HG02981 (cell line): ENCODE measurements at regions not wholly inside any gene's neighbourhood (a gene's known extent, or its start where the extent isn't known, plus 50 kb on each side); places are given as distances from the start of the nearest gene placed in this dataset.
"Not testable (repeated sequence)": the region's sequence is repeated elsewhere in the genome, so short reads cannot be mapped to it uniquely, and the experiment has no call there.

Experiments used
- ATAC-seq: cut with Tn5 transposase; IDR thresholded peaks from one replicate; pipeline ENCODE4 v1.9.1; 2021; ENCODE audit warnings: mild to moderate bottlenecking, moderate library complexity; ENCODE audit not compliant: unreplicated experiment

DNA sequence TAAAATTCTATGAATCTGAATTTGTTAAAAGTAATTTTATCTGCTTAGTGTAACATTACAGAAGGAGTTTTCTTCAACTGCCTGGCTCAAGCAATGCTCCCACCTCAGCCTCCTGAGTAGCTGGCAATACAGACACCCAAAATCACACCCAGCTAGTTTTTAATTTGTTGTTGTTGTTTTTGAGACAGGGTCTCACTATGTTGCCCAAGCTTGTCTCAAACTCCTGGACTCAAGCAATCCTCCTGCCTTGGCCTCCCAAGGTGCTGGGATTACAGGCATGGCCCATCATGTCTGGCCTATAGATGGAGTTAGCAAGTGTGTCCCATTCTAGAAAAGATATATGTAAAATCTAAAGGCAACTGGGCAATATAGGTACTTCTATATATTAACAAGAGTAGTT is 1580.4 kb upstream of the PRR20A start:
- no peak for ATAC-seq

DNA sequence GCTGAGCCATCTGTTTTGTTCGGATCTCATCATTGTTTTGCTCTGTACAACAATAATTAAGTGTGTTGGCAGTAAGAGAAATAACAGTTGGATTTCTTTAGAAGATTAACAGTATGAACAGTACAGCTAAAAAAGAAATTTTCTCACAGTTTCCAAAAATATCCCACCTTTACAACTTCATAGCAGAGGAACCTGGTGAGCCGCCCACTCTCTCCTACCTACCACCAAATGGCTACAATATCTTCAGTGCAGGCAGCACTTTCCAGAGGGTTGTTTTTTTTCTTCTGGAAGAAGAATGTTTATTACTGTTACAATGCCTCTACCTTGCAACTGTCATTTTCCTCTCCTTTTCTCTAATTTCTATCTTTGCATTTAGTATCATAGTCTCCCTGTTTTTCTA is 1577.5 kb upstream of the PRR20A start:
- ATAC-seq = no peak

DNA sequence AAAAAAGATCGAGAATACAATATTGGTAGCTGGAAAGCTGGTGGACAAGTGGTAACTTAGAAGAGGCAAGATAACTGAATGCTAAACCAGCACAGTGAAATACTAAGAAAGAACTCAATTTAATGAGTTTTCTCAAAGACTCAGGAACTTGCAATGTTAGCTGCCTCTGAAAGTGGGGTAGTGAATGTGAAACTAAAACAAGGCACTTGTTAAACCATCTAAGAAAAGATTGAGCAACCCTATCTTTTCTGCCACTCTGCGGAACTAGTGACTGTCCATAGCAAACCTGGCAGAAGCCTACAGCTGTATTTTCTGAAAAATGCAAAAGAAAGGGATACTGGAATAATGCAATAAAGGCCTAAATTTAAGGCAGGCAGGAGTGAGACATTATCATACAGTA is 1574.4 kb upstream of the PRR20A start:
- no peak for ATAC-seq

DNA sequence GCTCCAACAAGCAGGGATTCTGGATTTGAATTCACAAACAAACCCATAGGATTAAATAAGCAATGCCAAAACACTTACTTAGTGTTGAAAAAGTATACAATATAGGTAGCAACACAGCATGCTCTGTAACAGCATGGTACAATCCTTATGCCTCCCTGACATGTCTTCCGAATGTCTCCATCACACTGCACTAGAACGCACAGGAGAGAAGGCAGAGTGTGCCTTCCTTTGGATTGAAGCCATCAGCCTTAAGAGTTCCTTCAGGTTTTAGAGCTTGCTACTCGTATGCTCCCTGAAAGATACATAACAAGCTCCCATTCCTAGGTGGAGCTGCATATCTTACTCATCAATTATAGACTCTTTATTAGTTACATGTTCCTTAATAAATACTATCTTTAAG is 1573.9 kb upstream of the PRR20A start:
- no peak for ATAC-seq

DNA sequence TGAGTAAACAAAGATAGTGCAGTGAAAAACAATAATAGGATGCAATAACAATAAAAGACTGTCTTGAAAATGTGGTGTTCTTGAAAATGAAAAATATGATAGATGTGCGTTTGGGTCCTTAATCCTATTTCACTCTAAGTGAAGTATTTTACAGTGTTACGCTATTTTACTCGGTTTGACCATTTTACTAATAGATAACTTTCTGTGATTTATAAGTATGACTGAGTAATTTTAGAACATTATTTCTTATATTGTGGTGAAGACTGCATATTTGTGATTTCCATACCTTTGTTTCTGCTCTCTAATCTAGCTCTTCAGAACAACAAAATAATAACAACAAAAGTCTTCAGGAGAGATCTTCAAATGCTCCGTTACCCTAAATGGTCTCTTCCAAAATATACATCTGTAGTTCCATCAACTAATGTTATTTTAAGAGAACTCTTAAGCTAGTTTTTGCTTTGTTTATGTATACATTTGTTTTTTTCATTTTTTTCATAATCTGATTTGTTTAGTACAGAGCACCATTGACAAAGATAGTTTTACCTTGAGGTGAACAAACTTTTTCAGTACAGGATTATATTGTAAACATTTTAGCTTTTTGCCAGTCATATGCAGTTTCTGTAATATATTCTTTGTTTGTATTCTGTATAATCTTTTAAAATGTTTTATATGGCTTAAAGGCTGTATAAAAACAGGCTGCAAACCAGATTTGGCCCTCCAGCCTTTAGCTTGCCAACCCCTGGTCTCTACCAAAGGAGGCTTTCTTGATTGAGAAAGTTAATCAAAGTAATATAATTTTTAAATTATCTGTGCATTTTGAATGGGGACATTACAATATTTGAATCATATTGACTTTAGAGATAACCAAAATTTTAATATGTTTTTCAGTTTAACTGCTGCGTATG is 1572.7 kb upstream of the PRR20A start:
- no peak for ATAC-seq

DNA sequence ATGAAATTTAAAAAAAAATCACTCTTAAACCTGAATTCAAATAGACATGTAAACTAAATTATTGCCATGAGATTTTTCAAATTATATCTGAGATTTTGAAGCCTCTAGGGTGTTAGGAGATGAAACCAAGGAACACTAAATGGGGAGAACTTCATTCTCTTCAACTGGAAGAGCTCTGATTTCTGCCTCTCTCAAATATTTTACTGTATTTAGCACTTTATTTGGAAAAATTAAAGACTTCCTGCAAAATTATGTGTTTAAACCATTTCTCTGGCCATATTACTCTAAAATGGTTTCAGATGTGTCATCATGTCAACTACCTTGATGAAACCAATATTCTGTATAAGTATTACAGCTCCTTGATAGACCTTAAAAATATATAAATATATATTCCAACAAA is 1571.6 kb upstream of the PRR20A start:
- ATAC-seq = no peak

DNA sequence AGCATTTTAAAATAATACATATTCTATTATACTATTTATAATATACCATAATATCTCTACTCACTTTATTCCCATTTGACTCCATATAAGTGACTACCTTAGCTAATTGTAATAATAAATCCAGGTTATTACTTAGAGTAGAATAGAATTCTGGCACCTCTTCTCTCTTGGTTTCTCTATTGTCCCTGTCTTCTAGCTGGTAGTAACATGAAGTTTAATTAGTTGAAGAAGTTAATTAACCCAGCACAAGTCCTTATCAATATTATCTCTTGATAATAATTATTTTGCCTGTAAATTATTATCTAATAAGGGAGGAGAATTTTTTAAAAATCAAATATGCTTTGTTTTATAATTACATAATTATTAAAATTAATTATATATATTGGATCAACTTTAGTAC is 1571.2 kb upstream of the PRR20A start:
- ATAC-seq = no peak

DNA sequence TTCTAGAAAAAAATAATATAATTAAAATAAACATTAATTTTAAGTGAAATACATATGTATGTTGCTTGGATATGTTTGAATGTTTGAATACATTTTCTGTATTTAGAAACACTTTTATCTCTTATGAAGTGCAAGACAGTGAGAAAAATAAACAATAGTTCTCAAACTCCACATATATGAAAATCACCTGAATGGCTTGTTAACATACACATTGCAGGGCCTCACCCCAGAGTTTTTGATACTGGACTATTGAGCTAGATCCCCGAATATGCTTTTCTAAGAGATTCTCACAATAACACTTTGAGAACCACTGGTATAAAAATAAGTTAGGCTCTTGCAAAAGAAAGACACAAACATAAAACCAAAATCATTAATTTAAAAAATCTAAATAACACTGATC is 1570.3 kb upstream of the PRR20A start:
- ATAC-seq = no peak

DNA sequence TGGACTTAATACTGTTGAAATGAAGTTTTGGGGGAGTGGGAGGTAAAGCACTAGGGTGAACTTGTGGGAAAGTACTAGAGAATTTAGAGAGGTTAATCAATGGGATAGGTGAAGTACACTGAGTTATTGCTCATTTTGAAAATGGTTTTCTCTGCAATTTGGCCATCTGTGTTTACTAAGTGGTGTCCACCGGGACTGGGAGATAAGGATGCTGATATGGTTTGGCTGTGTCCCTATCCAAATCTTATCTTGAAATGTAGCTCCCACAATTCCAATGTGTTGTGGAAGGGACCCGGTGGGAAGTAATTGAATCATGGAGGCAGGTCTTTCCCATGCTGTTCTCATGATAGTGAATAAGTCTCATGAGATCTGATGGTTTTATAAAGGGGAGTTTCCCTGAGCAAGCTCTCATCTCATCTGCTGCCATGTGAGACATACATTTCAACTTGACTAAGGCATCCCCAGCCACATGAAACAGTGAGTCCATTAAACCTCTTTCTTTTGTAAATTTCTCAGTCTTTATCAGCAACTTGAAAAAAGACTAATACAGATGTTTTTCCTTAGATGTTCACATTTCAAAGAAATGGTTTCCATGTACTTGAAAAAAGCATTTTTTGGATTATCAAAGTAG is 1569.4 kb upstream of the PRR20A start:
- no peak for ATAC-seq

DNA sequence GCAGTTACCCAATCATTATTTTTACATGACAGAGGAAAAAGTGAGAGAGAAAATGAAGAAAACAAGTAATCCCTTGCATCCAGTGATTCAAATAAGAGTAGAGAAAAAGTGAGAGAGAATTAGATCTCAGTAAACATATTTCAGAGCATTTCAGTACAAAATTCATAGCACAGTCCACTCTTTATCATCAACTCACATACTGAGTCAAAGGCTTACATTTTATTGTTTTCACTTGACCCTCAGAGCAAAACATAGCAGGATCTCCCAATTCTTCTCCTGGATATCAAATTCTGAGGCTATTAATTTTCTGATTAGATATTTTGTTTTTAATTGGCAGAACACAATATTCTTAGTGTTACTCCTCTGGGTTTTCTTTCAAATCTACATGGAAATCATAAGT is 1568.3 kb upstream of the PRR20A start:
- ATAC-seq = no peak

DNA sequence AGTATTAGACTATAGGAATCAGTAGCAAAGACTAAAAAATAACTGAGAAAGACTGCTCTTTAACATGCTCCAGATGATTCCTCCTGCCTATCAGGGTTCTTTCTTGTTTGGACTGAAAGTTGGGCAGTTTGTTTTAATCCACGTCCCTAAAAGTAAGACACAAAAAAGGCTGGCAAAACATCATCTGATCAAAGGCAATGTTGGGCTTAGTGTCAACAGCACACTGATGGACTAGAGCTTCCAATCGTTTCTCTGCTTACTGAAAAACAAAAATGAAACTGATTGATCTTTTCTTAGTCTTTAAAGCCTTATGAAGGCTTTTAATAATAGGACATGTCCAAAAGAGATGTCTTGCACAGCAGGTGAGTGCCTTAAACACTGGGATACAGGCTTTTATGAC is 1567.9 kb upstream of the PRR20A start:
- no peak for ATAC-seq

DNA sequence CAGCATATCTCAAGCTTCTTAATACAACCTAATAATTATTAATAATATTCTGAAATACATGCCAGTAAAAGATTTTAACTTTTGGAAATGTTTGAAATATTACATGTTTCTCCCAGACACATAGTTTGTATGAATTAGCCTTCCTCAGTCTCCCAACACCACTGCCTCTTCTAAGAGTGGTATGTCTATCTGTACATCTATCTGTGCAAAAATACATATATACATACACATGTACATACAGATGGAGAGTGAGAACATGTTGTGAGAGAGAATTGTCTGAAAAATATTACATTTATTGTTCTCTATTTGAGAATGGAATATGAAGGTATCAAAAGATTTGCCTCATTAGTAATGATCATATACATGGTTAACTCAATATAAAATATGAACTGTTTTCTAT is 1567.2 kb upstream of the PRR20A start:
- no peak for ATAC-seq

DNA sequence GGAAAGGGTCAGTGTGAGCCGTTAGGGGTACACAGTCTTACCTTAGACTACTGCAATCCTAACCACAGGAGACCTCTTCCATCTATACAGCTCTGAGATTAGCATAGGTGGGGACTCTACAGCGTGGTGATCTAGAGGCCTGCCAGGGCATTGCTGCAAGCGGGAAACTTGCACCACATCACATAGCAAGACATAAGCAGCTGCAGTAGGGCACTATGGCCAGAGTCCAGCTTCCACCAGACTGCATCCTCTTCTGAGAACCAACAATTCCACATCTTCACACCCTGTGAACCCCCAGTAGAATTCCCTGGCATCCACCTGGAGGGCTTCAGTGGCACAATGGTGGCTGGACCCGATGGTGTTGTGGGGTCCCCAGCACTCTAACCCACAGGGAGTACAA is 1564.3 kb upstream of the PRR20A start:
- no peak for ATAC-seq

DNA sequence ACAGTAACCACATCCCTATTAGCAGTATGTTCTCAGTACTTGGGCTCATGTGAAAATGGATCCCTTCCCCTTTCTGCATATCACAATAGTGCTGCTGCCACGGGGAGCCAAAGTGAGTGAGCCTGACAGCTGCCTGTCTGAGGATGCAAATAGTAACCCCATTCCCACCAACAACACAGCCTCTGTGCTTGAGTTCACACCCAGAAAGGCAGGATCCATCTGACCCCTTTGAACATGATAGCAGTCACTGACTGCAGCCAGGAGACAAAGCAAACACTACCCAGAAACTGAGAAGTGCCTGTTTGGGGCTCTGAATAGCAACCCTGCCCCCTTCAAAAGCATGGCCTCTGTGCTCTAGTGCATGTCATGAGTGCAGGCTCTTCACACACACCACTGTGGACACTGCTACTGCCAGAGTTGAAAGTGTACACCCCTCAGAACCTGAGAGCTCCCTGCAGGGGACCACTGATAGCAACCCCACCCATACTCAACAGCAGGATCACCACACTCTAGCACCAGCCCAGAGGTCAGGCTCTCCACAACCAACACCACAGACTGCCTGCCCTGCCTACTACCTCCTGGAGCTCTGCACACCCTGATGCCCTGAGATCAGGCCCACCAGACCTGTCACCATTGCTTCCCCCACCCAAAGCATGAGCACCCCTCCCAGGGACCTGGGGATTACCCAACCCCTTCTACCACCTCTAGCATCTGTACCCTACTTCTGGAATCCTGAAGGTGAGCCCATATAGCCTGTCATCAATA is 1563.5 kb upstream of the PRR20A start:
- ATAC-seq = no peak

DNA sequence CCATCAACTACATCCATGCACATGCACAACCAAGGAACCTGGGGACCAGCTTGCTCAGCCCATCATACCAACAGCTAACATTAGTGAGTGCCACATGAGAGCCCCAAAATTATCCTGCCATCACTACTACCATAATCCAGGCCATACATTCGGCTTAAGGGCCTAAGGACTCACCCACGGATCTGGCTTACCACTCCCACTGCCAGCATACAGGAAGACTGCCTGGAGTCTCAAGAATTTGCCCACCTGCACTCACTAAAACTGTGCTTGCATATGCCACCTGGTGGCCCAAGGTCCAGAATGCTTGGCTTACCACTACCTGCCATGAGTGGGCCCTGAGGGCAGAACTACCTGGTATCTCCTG is 1562.9 kb upstream of the PRR20A start:
- no peak for ATAC-seq

DNA sequence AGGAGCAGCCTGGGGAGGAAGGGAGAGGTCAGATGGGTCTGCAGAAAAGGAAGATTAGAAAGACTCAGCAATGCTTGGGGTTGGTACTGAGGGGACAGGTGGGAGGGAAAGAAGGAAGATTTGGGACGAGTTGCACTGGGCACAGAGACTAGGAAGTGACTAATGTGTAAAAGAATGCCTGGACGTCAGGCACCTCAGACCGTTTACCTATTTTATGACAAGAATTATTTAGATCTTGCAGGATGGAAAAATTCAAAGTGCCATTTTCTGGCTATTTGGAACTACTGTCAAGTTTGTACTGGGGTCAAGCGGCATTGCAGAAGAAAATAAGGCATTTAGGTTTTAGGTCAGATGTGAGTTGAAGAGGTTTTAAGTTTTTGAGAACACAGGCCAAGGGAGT is 1558.4 kb upstream of the PRR20A start:
- ATAC-seq = not testable (repeated sequence)

DNA sequence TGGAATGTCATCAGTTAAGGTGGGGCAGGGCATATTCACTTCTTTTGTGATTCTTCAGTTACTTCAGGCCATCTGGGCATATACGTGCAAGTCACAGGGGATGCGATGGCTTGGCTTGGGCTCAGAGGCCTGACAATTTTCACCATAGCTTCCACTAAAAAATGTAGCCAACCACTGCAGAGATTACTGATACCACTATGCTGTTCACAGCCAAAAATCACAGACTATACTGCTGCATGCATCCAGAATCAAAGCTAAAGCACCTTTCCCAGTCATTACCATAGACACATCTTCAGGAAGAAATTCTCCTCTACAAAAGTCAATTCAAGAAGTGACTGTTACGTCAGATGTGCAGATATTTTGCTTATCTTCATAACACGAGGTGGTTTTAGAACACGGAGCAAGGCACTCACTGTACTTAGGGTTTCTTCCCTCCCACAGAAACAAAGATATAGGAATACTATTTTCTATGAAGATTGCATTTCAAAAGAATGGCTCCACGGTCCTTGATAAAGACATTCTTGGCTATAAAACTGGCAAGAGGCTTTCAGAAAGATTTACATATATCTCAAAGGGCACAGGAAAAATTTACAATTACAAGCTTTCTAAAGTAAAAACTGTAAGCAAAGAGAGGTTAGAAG is 1556.6 kb upstream of the PRR20A start:
- no peak for ATAC-seq

DNA sequence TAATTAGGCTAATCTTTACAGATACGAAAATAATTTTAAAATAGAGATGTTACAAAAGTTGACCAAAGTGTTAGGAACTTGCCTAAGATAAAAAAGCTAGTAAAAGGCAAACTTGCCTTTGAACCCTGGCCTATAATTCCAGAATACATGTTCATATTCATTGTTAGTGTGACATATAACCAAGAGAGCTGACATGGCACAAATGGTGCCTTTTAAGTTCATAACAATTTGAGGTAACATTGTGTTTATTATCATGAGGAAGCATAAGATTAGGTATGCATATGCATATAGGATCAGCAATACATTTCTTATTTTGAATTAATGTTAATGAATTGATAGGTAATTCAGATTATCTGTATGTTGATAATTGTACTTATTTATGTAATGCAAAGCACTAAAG is 1537.9 kb upstream of the PRR20A start:
- ATAC-seq = no peak

DNA sequence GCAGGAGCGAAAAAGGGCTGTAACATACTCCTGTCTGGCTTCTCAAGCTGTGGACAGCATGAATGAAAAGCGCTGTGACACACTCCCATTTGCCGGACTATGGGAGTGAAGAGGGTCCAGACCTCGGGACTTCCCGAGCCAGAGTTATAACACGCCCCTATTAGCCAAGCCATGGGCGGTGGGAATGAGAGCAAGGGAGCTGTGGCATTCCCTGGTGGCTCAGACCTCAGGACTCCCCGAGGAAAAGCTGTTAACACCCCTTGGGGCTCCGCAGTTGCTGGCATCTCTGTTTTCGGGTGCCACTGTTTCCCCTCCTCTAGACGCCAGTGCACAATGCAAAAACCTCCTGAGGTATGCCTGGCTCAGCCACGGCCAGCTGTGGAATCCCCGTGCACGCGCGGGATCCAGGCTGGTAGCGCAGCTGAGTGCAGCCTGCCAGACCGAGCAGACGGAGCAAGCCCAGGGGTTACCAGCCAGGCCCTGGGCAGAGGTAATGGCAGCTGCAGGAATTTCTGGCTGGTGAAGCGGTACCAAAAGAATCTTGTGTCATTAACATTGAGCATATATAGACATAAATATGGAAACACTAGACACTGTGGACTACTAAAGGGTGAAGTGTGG is 1534.6 kb upstream of the PRR20A start:
- ATAC-seq = no peak

DNA sequence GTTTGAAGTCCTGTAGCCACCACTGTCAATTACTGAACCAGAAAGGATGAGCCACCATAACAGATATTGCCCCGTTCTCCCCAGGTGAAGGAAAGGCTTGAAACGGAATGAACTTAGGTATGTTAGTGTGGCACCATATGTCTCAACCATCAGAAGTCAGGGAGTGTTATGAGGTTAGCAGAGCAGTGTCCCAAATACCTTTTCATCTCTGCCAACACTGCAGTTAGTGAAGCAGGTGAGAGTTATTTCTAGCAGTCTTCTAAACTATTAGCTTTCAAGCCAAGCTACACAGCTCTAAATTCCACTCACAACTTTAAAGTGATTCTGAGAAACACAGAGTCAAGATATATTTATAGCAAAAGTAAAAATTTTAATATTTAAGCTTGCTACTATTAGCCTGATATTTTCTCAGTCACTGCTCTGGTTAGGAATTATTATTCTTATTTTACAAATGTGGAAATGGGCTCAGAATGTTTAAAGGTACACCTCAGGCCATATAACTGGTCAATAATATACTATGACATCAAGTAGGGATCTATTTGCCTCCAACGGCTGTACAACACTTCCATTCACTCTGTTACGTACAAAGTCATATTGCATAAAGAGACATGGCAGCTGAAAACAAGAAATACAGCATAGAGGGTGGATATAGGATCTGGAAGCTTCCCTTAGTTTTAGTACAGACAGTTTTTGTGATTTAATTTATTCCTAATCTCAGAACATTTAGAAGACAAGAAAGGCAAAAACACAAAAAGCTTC is 1527.1 kb upstream of the PRR20A start:
- ATAC-seq = no peak
